Mucosa of stomach (tissue), 1 donor: ENCODE measurements at regions not wholly inside any gene's neighbourhood (a gene's known extent, or its start where the extent isn't known, plus 50 kb on each side); places are given as distances from the start of the nearest gene placed in this dataset.
A peak's percentile ranks its signal among the peaks of the same experiment; 100 is the strongest.

Experiments used
- H3K27me3 ChIP-seq: one replicate; pipeline ENCODE4 v1.7.0; 2013; ENCODE audit warnings: mild to moderate bottlenecking, low read length; ENCODE audit not compliant: control insufficient read depth, insufficient read depth
- H3K36me3 ChIP-seq: one replicate; pipeline ENCODE4 v1.7.0; 2013; ENCODE audit warnings: low read length; ENCODE audit not compliant: control insufficient read depth, insufficient read depth
- H3K4me1 ChIP-seq: one replicate; pipeline ENCODE4 v1.7.0; 2013; ENCODE audit warnings: mild to moderate bottlenecking, low read length; ENCODE audit not compliant: control insufficient read depth, insufficient read depth
- H3K4me3 ChIP-seq: one replicate; pipeline ENCODE4 v1.7.0; 2013; ENCODE audit warnings: low read length
- H3K9ac ChIP-seq: one replicate; pipeline ENCODE4 v1.7.0; 2013; ENCODE audit warnings: mild to moderate bottlenecking, low read length, moderate library complexity
- H3K9me3 ChIP-seq: one replicate; pipeline ENCODE4 v1.7.0; 2013; ENCODE audit warnings: mild to moderate bottlenecking, low read length, moderate library complexity; ENCODE audit not compliant: control insufficient read depth
- donor health status: Pancreatic carcinoma.

- Histone ChIP-seq H3K9me3 (no peaks in the 10 kb centered on the region), H3K9ac (no peak overlapping the region)
These were observed 210.5 kb upstream of the TLE3 start for GRCh38 chr15:70308011-70308734.

DNA sequence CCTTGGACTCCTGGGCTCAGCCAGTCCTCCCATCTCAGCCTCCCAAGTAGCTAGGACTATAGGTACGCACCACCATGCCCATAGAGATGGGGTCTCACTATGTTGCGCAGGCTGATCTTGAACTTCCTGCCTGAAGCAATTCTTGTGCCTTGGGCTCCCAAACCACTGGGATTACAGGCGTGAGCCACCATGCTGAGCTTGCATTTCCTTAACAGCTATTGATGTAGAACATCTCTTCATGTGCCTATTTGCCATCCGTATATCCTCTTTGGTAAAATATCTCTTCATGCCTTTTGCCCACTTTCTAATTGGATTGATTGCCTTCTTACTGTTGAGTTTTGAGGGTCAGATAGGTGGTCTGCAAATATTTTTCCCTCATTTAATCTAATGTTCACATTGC lies 208.9 kb upstream of the TLE3 start:
- Histone ChIP-seq H3K4me3 (no peak overlapping the region), H3K27me3 (no peaks in the 10 kb centered on the region), H3K4me1 (peaks cover 15% of the 10 kb centered on the region), H3K9me3 (no peaks in the 10 kb centered on the region), H3K9ac (no peak overlapping the region), H3K36me3 (no peaks in the 10 kb centered on the region)

More at GRCh38 chr15:70308011-70308734, 210.5 kb upstream of the TLE3 start:
- peaks cover 12% of the 10 kb centered on the region for H3K4me1 ChIP-seq
- no peaks in the 10 kb centered on the region for H3K36me3 ChIP-seq
- H3K27me3 ChIP-seq = no peaks in the 10 kb centered on the region
- H3K4me3 ChIP-seq = no peak overlapping the region

DNA sequence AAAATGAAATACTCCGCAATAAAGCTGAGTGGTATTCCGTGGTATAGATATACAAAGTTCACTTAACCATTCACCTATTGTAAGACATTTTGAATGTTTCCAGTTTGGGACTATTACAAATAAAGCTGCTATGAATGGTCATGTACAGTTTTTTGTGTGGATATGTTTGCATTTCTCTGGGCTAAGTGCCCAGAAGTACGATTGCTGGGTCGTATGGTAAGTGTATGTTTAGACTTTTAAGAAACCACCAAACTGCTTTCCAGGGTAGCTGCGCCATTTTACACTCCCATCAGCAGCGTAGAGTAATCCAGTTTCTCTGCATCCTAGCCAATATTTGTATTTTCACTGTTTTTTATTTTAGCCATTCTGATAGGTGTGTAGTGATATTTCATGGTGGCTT lies 208.4 kb upstream of the TLE3 start:
- no peak overlapping the region for H3K4me3 ChIP-seq
- H3K9ac ChIP-seq = no peak overlapping the region
- no peaks in the 10 kb centered on the region for H3K27me3 ChIP-seq
- no peaks in the 10 kb centered on the region for H3K9me3 ChIP-seq
- peaks cover 20% of the 10 kb centered on the region for H3K4me1 ChIP-seq
- no peaks in the 10 kb centered on the region for H3K36me3 ChIP-seq

DNA sequence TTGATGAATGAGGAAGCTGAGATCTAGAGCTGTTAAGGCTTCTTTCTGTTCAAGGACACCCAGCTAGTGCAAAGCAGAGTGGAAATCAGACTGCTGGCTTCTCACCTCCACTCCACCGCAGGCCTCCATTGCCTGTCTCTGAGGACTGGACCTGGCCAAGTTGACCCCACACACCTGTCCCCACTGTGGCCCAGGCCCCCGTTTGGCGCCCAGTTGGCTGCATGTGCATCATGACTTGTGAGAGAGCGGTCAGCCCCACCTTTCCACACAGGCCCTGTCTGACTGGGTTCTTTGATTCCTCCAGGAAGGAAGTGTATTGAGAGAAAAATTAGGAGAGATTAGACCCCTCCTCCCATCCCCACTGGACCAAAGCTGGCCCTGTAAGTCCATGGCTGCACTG lies 206.3 kb upstream of the TLE3 start:
- H3K27me3 ChIP-seq = no peaks in the 10 kb centered on the region
- H3K9me3 ChIP-seq = no peaks in the 10 kb centered on the region
- H3K4me1 ChIP-seq = peaks cover 35% of the 10 kb centered on the region
- H3K36me3 ChIP-seq = no peaks in the 10 kb centered on the region
- no peak overlapping the region for H3K4me3 ChIP-seq
- H3K9ac ChIP-seq = no peak overlapping the region

- Histone ChIP-seq H3K4me3 (no peak overlapping the region), H3K4me1 (peaks cover 24% of the 10 kb centered on the region), H3K9ac (no peak overlapping the region), H3K9me3 (no peaks in the 10 kb centered on the region), H3K27me3 (no peaks in the 10 kb centered on the region), H3K36me3 (no peaks in the 10 kb centered on the region)
These were observed 204.6 kb upstream of the TLE3 start for GRCh38 chr15:70302360-70302759.

GRCh38 chr15:70301396-70301795 lies 203.7 kb upstream of the TLE3 start:
- Histone ChIP-seq H3K4me1 (peaks cover 24% of the 10 kb centered on the region), H3K27me3 (no peaks in the 10 kb centered on the region), H3K36me3 (no peaks in the 10 kb centered on the region), H3K4me3 (no peak overlapping the region), H3K9ac (no peak overlapping the region), H3K9me3 (no peaks in the 10 kb centered on the region)

- H3K4me3 ChIP-seq = peak overlapping the region; percentile 38
- peaks cover 24% of the 10 kb centered on the region for H3K4me1 ChIP-seq
- no peaks in the 10 kb centered on the region for H3K27me3 ChIP-seq
- H3K36me3 ChIP-seq = no peaks in the 10 kb centered on the region
- H3K9ac ChIP-seq = no peak overlapping the region
- H3K9me3 ChIP-seq = no peaks in the 10 kb centered on the region
These were observed 202.5 kb upstream of the TLE3 start for GRCh38 chr15:70299931-70300869.

- H3K36me3 ChIP-seq = no peaks in the 10 kb centered on the region
- no peaks in the 10 kb centered on the region for H3K9me3 ChIP-seq
- peaks cover 24% of the 10 kb centered on the region for H3K4me1 ChIP-seq
- no peaks in the 10 kb centered on the region for H3K27me3 ChIP-seq
- H3K9ac ChIP-seq = no peak overlapping the region
- H3K4me3 ChIP-seq = no peak overlapping the region
These were observed 199.8 kb upstream of the TLE3 start for GRCh38 chr15:70297465-70298058.

- Histone ChIP-seq H3K4me3 (no peak overlapping the region), H3K9ac (no peak overlapping the region), H3K27me3 (no peaks in the 10 kb centered on the region), H3K9me3 (no peaks in the 10 kb centered on the region), H3K36me3 (no peaks in the 10 kb centered on the region), H3K4me1 (peaks cover 12% of the 10 kb centered on the region)
These were observed 197.1 kb upstream of the TLE3 start for GRCh38 chr15:70294731-70295305.

GRCh38 chr15:70293591-70294470 lies 196.1 kb upstream of the TLE3 start:
- Histone ChIP-seq H3K27me3 (no peaks in the 10 kb centered on the region), H3K9ac (no peak overlapping the region), H3K4me3 (no peak overlapping the region), H3K9me3 (no peaks in the 10 kb centered on the region), H3K4me1 (peaks cover 12% of the 10 kb centered on the region), H3K36me3 (no peaks in the 10 kb centered on the region)

GRCh38 chr15:70293138-70293537 lies 195.4 kb upstream of the TLE3 start:
- H3K4me3 ChIP-seq = no peak overlapping the region
- H3K36me3 ChIP-seq = no peaks in the 10 kb centered on the region
- no peaks in the 10 kb centered on the region for H3K27me3 ChIP-seq
- H3K4me1 ChIP-seq = peaks cover 12% of the 10 kb centered on the region
- H3K9me3 ChIP-seq = no peaks in the 10 kb centered on the region
- H3K9ac ChIP-seq = no peak overlapping the region
